ACHN (cell line): ENCODE measurements at regions not wholly inside any gene's neighbourhood (a gene's known extent, or its start where the extent isn't known, plus 50 kb on each side); places are given as distances from the start of the nearest gene placed in this dataset.
"Not testable (repeated sequence)": the region's sequence is repeated elsewhere in the genome, so short reads cannot be mapped to it uniquely, and the experiment has no call there.

Experiments
- DNase-seq: peaks from one replicate; pipeline ENCODE4 v3.0.0-alpha.2; 2015
- in situ Hi-C: cut with HindIII; loops from 2 replicates; pipeline ENCODE4 v1.10.0; 2017; ENCODE audit warnings: low sequenced_read_pairs, low pct_ligation_motif_present, low pct_unique_long_range_greater_than_20kb

DNA sequence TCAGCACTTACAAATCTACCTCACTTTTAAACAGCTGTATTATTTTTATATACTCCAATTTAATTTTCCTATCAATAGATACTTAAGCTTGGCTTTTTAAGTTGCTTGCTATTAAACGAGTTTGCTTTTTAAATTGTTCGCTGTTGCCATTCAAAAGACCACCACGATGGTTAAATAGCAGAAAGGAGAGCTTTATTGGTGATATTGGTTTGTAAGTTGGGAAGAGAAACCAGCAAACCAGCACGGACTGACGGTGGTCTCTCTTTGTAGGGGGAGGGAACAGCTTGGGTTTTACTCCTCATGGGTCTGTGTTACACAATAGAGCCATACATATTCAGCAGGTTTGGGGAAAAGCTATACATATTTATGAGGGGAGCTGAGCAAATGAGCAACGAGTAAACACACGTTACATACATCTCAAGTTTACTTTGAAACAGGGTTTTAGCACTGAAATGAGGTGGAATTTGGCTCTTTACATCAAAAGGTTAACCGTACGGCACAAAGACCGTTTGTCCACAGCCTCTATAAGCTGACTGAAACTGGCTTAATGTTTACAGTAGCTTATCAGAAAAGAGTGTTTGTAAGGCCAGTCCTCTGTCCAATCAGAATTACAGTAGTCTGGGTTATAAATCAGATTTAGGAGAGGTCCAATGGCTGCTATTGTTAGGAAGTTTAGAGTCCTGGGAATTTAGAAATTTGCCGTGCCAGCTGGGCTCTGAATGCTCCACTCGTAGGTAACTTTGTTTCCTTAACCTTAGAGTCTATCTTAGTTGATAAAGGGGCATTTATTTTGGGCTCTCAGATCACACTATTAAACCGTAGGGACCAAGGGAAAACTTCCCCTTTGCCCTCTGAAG lies 69.7 kb upstream of the DHRS4 start:
- no peak for DNase-seq
- in situ Hi-C loops = no loop called here

DNA sequence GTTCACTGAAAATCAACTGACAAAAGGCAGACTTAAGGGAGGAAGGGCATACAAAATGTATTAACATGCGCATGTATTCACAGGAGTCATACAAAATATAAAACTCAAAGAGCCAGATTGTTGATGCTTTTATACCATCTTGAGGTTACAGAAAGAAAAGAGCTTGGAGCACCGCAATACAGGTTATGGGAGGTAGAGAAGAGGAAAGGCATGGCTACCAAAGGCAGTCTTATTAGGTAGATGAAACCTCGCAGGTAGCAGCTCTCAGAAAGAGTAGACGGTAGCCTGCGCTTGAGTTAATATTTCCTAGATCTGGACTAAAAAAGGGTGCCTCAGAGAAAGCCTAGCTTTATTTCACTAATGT lies 69.0 kb upstream of the DHRS4 start:
- DNase-seq = no peak
- in situ Hi-C loops = no loop called here

DNA sequence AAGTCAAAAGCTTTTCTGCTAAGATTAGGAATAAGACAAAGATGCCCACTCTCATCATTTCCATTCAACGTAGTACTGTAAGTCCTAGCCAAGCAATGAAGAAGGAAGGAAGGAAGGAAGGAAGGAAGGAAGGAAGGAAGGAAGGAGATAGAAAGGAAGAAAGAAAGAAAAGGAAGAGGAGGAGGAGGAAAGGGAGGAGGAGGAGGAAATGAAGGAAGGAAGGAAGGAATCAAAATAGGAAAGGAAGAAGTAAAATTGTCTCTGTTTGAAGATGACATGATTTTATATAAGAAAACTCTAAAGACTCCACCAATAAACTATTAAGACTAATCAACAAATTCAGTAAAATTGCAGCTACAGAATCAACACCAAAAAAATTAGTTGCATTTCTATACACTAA lies 66.0 kb upstream of the DHRS4 start:
- no peak for DNase-seq
- in situ Hi-C loops = no loop called here

DNA sequence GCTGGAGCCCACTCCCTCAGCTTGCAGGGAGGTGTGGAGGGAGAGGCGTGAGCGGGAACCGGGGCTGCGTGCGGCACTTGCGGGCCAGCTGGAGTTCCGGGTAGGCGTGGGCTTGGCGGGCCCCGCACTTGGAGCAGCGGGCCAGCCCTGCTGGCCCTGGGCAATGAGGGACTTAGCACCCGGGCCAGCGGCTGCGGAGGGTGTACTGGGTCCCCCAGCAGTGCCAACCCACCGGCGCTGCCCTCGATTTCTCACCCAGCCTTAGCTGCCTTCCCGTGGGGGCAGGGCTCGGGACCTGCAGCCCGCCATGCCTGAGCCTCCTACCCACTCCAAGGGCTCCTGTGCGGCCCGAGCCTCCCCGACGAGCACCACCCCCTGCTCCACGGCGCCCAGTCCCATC lies 61.9 kb upstream of the DHRS4 start:
- DNase-seq, in situ Hi-C loops: not testable (repeated sequence)

DNA sequence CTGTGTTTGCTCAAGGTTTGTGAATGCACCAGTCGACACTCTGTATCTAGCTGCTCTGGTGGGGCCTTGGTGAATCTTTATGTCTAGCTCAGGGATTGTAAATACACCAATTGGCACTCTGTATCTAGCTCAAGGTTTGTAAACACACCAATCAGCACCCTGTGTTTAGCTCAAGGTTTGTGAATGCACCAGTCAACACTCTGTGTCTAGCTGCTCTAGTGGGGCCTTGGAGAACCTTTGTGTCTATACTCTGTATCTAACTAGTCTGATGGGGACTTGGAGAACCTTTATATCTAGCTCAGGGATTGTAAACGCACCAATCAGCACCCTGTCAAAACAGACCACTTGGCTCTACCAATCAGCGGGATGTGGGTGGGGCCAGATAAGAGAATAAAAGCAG lies 61.3 kb upstream of the DHRS4 start:
- in situ Hi-C loops, DNase-seq: not testable (repeated sequence)

DNA sequence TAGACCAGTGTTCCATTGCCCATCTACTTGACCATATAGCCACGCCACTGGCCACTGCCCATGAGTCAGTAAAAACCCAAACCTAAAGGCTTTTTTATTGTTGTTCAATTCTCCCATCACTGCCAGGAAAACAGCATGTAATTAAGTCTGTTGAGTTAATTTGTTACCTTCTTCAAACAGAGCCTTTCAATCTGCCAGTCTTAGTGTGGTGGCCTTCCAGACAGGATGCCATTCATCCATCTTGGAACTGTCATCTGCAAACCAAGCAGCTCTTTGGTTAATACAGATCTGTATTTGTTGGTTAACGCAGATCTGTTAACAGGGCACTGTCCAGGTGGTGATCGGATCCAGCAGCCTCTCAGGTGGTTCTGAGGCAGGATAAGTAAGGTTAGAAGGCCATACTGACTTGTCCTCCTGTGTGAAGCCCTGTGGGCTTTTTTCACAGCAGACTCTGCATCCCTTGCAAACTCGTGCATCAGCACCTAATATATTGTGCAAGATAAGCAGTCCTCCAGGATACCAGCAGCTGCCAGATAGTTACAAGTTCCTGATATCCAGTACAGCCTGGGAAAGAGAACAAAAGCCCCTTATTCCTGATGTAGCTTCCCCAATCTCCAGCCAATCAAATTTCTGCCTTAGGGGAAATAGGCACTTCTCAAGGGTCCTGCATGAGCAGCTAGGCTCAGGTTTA lies 59.1 kb upstream of the DHRS4 start:
- DNase-seq = no peak
- in situ Hi-C loops = no loop called here

DNA sequence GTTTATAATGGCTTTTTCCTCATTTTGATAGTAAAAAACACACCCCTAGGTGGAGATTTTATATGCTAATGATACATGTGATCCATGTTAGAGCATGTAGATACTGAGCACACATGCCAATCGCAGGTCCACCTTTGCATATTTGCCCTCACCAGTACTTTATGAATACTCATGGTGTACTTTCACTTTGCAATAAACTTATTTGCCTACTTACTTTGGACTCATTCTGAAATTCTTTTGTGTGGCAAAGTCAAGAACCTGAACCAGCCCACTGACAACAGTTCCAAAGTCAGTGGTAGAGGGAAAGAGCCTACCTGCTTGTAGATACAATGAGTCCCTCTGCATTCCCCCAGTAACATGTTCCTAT lies 58.5 kb upstream of the DHRS4 start:
- in situ Hi-C loops = no loop called here
- no peak for DNase-seq

DNA sequence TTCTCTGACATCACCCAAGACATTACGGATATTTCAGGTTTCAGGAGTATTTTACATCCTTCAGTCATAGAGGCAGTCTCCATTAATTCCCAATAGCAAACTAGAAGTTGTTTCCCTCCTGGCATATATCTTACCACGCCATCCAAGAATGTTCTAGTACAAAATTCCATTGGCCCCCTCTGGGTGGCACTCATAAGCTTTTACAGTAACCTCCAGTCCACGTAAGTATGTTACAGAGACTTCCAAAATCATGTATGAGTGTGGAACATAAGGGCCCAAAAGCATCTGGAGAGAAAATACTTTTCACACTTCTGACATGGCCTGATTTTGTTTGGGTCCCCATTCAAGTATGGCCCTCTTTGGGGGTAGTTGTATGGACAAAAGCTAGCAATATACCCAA lies 58.1 kb upstream of the DHRS4 start:
- in situ Hi-C loops = no loop called here
- no peak for DNase-seq

DNA sequence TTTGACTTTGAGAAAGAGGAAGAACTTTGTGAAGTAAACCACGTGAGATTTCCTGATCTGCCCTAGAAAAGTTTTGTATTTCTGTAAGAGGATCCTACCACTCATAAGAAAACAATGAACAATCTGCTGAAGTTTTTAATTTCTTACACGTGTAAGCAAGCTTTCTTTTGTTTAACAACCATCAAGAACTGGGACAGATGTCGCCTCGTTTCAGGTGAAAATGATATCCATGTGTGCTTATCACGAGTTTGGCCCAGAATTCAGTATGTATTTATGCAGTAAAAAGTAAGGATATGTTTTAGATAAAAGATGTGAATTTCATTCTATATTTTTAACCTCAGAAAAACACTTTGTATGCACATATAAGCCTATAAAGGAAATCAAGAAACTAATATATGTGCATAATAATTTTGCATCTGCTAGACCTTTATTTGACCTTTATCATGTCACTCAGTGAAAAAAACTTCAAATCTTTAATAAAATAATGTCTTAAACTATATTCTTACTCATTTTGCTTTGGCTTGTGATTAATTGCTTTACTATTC lies 56.9 kb upstream of the DHRS4 start:
- no peak for DNase-seq
- in situ Hi-C loops = no loop called here

DNA sequence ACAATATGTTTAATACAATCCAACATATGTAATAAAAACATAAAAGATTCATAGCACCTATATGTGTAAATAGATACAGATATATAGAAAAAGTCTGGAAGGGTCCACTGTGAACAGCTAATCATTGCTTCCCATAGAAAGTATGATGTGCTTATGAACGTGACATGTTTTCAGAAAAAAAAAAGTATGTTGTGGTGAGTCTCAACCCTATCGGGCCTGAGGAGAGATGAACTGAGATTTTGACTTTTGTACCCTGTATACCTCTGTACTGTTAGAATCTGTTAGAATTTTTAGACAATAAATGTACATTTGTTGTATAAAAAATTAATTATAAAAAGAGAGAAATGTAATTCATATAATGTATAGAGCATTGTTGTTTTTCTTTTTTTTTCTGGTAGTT lies 56.3 kb upstream of the DHRS4 start:
- in situ Hi-C loops, DNase-seq: not testable (repeated sequence)

DNA sequence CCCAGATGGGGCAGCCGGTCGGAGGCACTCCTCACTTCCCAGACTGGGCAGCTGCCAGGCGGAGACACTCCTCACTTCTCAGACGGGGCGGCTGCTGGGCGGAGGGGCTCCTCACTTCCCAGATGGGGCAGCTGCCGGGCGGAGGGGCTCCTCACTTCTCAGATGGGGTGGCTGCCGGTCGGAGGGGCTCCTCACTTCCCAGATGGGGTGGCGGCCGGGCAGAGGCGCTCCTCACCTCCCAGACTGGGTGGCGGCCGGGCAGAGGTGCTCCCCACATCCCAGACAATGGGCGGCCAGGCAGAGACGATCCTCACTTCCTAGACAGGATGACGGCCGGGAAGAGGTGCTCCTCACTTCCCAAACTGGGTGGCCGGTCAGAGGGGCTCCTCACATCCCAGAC lies 55.2 kb upstream of the DHRS4 start:
- in situ Hi-C loops = not testable (repeated sequence)

DNA sequence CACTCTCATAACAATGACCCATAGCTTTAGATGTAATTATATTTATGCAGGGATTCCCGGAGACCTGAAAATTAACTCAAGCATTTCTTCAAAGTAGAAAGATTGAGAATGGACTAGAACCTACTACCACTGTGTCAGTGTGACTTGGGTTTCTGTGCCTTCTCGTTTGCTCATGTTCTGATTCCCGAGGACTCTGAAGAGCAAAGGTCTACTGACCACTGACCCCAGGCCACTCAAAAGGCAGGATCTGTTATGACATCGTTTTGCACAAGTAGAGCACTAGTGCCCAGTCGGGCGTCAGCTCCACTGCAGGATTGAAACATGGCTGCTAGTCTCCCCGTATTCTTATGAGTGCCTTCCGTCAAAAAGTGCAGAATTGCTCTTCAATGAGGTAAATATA lies 53.8 kb upstream of the DHRS4 start:
- DNase-seq = no peak
- in situ Hi-C loops = no loop called here

More for the DNA sequence above, 55.2 kb upstream of the DHRS4 start:
- not testable (repeated sequence) for DNase-seq

DNA sequence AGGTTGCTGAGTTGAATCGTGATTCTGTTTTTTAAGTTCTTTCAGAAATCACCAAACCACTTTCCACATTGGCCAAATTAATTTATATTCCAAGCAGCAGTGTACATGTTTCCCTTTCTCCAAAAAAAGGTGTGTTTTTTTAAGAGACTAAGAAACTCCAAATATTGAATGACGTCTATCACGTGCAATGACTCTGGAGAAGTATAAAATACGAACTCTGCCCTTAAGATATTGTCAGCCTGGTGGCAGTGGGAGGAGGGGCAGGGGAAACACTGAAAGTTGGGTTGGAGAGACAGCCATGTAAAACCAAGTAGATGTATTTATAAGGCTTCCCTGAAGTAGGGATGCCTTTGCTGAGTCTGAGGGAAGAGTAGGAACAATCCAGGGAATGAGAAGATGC lies 50.1 kb upstream of the DHRS4 start:
- in situ Hi-C loops = no loop called here
- DNase-seq = no peak
